ENCODE measurements at regions not wholly inside any gene's neighbourhood (a gene's known extent, or its start where the extent isn't known, plus 50 kb on each side); places are given as distances from the start of the nearest gene placed in this dataset.
"Not testable (repeated sequence)": the region's sequence is repeated elsewhere in the genome, so short reads cannot be mapped to it uniquely, and the experiment has no call there.

DNA sequence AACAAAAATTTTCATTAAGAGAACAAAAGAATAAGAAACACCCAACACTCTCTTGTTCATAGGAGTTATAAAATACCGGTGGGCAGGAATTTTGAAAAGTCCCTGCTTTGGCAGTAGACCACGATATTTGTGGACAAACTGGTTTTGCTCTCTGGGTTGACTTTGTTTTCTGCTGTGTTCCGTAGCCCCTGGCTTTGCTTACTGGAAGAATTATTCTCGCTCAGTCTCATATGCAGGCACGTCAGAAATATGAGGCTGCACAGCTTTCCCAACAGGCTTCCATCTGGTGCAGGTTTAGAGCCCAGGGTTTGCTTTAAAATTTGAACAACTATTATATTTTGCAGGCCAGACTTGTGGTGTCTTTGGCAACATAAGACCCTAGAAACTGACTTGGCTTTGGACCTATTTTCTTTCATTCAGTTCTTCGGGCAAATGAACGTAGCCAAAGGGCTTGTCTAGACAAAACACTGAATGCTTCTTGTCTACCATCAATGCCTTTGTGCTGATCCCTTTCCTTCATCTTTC, 2012.6 kb downstream of the PCDH9 start:
- DNase-seq (ENCODE audit: low read depth): no peak

DNA sequence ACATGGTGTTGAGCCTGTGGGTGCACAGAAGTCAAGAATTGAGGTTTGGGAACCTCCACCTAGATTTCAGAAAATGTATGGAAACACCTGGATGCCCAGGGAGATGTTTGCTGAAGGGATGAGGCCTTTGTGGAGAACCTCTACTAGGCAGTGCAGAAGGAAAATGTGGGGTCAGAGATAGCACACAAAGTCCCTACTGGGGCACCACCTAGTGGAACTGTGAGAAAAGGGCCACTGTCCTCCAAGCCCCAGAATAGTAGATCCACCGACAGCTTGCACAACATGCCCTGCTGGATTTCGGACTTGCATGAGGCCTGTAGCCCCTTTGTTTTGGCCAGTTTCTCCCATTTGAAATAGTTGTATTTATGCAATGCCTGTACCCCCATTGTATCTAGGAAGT, 2027.3 kb downstream of the PCDH9 start:
- not testable (repeated sequence) for DNase-seq (ENCODE audit: low read depth)

DNA sequence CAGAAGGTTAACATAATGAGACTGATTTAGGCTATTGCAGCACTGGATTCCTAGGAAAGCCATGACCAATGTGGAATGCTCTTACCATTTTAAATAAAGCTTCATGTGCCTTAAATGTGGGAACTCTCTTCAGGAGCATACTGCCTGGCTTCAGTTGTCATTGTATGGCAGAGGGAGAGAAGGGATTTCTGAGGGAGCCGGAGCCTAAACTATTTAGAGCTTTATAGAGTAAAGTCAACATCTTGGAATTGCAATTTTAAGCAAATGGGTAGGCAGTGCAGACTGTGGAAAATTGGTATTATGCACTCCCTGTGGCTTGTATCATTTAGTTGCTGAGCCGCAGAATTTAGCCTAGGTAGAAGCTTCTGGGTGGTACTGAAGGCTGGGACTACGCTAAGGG, 2041.4 kb downstream of the PCDH9 start:
- DNase-seq (ENCODE audit: low read depth): no peak

DNA sequence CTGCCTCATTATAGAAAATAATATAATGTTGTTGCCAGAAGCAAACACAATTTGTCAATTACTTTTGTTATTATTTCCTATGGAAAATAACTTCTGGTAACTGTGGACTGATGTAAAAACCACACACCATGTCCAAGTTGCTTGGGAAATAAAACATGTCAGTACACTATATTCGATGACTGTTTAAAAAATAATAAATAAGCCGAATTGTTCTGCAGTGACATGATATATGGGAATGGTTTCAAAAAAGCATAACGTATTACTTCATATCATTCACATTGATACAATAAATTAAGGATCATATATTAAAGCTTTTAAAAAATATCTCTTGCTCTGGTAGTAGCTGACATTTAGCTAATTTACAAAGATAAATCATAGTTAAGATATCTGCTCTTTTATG, 2062.1 kb downstream of the PCDH9 start:
- DNase-seq (ENCODE audit: low read depth): no peak

DNA sequence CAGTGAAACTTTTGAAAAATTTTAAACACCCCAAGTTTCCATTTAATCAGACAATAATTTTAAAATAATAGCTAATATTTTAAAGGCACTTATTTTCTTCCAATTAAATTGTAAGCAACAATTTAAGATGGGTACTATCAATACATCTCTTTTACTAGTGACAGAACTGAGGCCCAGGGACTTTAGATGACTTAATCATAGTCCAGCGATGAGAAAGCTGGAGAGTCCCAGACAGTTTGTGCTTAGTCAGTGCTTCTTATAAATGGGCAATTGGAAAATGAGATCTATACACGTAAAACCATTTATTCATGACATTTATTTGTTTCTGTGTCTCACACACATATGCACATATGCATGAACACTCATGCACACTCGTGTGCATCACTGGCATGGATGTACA, 2063.5 kb downstream of the PCDH9 start:
- DNase-seq (ENCODE audit: low read depth): no peak

DNA sequence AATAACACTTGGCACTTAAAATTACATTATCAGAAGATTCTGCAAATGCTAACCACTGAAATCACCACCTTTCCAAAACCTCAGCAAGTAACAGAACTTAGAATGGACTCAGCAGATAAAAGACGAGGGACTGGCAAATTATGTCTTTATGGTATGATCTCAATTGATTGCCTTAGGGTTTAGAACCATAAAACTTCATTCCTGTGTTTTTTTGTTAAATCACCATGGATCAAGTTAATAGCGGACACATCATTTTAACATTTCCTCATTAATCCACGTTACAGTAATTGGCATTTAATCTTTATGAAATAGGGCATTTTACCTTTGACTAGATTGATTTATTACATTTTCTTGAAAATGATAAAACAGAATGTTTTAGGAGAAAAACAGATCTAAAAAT, 2070.3 kb downstream of the PCDH9 start:
- DNase-seq (ENCODE audit: low read depth): no peak

DNA sequence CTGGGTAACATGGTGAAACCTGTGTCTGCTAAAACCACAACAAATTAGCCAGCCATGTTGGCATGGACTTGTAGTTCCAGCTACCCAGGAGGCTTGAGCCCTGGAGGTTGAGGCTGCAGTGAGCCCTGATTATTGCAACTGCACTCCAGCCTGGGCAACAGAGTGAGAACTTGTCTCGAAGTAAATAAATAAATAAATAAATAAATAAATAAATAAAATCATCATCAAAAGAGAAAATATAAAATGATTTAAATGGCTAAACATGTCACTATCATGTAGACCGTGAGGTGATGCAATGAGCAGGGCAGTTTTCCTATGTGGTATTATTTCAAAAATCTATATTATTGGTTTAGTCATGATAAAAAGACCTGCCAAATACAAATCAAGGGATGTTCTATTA, 2074.3 kb downstream of the PCDH9 start:
- DNase-seq (ENCODE audit: low read depth): no peak

DNA sequence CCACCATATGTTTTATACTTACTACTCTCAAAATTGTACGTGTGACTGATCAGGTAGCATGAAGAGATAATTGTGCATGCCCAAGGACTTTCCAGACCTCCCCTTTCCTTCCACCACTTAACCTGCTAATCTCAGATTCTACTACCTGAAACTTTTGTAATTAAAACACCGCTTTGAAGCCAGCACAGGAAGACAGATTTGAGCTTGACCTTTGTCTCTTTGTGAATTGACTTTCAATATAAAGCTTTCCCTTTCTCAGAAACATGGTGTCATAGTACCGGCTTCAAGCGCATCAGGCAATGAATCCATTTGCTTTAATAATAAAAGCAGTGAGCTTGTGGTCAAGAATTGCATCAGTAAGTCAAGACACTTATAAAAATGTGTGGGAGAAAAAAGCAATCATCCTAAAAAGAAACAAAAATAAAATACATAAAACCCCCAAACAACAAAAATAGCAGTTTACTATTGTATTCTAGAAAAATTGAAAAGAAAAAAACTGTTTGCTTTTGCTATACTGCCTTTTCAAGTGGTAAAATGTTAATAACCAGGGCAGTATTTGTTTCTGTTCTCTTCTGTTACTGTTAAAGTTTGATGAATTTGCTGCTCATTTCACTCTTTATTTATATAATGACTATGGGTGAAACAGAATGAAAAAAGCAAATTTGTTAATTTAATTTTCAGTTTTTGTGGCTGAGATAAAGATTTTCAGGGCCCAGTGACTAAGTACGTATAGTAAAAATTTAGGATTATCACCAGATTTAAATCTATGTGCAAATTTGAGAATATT, 2075.3 kb downstream of the PCDH9 start:
- no peak for DNase-seq (ENCODE audit: low read depth)

DNA sequence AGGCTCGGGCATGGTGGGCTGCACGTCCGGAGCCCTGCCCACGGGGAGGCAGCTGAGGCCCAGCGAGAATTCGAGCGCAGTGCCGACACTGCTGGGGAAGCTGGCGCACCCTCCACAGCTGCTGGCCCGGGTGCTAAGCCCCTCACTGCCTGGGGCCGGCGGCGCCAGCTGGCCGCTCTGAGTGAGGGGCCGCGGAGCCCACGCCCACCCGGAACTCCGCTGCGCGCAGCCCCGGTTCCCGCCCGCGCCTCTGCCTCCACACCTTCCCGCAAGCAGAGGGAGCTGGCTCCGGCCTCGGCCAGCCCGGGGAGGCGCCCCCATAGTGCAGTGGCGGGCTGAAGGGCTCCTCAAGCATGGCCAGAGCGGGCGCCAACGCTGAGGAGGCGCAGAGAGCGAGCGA, 2080.4 kb downstream of the PCDH9 start:
- no peak for DNase-seq (ENCODE audit: low read depth)

DNA sequence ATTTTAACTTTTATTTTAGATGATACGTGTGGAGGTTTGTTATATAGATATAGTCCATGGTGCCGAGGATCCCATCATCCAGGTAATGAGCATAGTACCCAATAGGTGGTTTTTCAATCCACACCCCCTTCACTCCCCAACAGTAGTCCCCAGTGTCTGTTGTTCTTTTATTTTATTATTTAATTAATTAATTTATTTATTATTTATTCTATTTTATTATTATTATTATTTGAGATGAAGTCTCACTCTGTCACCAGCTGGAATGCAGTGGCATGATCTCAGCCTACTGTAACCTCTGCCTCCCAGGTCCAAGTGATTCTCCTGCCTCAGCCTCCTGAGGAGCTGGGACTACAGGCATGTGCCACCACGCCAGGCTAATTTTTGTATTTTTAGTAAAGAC, 2086.2 kb downstream of the PCDH9 start:
- no peak for DNase-seq (ENCODE audit: low read depth)

DNA sequence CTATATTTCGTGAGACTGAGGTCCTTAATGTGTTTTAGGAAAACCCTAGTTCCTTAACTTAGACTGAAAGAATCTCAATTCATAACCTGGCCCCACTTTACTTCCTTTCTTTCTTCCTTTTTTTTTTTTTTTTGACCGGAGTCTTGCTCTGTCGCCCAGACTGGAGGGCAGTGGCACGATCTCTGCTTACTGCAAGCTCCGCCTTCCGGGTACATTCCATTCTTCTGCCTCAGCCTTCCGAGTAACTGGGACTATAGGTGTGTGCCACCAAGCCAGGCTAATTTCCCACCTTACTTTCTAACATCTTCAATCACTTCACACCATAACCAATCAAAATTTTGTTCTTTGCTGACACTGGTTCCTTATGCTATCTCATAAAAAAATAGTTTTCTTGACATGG, 2097.0 kb downstream of the PCDH9 start:
- no peak for DNase-seq (ENCODE audit: low read depth)

DNA sequence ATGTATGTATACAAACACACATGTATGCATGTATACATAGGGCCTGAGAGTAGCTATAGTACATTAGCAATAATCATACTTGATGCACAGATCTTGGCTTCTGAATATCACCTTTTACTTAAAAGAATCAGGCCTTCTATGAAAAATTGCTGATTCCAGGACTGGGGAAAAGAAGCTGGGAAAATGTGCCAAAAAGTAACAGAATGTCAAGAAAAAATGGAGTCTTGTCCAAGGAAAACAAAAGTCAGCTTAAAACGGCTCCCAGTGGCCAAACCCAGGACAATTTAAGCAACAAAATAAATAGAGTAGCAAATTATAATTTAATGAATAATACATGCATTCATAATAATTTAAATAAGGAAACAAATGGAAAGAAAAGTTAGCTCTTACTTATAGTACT, 2104.9 kb downstream of the PCDH9 start:
- DNase-seq (ENCODE audit: low read depth): no peak

DNA sequence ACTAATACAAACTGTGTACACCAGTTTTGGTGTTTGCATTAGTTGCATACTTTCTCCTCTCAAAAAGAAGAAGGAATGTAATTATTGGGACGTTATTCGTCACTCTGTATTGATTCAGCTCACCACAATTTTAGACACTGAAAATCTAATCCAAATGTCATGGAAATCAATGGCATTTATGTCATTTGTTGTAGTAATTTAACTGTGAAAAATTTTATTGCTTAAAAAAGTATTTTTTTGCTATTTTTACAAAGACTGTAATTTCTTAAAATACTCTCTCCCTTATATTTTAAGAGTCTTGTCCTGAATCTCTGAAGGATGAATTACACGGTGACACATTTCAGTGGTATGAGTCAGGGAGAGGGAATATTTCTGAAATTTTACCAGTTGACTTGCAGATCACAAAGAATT, 2117.6 kb downstream of the PCDH9 start:
- no peak for DNase-seq (ENCODE audit: low read depth)

DNA sequence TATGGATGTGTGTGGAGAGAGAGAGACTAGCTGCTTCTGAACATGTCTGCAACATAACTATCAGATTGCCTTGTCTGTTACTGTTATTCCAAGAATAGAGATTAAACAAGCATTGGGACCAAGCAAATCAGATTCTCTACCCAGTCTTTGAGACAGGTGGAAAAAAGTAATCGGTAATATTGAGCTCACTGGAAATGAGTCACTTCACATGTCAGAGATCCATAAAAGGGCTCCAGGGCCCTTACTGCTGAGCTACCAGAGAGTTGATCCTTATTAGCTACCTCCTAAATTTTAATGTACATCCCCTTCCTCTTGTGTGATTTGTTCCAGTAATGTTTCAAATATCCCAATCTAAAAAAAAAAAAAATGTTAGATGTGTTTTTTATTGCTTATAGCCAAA, 2118.0 kb downstream of the PCDH9 start:
- no peak for DNase-seq (ENCODE audit: low read depth)

DNA sequence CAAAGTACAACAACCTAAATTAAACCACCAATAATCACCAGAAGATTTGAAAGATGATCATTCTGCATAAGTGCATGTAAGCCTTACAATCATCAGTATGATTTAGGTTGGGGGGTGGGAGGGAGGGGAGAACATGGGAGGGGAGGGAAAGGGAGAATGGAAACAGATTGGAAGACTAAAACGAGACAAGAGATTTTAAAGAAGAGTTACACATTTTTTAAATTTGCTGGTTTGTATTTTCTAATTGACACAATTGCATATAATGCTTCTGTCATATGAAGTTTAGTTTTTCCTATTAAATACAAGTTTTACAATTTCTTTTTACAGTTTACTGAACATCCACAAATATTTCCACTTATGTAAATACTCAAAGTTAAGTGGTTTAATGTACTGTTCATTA, 2118.9 kb downstream of the PCDH9 start:
- no peak for DNase-seq (ENCODE audit: low read depth)

DNA sequence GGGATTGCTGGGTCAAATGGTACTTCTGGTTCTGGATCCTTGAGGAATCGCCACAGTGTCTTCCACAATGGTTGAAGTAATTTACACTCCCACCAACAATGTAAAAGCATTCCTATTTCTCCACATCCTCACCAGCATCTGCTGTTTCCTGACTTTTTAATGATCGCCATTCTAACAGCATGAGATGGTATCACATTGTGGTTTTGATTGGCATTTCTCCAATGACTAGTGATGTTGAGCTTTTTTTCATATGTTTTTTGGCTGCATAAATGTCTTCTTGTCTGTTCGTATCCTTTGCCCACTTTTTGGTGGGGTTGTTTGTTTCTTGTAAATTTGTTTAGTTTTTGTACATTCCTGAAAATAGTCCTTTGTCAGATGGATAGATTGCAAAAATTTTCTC, 2125.7 kb downstream of the PCDH9 start:
- DNase-seq (ENCODE audit: low read depth): not testable (repeated sequence)

DNA sequence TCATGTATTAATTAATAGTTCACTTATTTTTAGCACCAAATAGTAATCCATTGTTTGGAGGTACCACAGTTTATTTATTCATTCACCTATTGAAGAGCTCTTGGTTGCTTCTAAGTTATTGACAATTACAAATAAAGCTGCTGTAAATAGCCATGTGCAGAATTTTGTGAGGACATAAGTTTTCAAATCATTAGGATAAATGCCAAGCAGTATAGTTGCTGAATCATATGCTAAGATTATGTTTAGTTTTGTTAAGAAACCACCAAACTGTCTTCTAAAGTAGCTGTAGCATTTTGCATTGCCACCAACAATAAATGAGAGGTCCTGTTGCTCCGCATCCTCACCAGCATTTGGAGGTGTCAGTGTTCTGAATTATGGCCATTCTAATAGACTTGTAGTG, 2126.8 kb downstream of the PCDH9 start:
- DNase-seq (ENCODE audit: low read depth): no peak

DNA sequence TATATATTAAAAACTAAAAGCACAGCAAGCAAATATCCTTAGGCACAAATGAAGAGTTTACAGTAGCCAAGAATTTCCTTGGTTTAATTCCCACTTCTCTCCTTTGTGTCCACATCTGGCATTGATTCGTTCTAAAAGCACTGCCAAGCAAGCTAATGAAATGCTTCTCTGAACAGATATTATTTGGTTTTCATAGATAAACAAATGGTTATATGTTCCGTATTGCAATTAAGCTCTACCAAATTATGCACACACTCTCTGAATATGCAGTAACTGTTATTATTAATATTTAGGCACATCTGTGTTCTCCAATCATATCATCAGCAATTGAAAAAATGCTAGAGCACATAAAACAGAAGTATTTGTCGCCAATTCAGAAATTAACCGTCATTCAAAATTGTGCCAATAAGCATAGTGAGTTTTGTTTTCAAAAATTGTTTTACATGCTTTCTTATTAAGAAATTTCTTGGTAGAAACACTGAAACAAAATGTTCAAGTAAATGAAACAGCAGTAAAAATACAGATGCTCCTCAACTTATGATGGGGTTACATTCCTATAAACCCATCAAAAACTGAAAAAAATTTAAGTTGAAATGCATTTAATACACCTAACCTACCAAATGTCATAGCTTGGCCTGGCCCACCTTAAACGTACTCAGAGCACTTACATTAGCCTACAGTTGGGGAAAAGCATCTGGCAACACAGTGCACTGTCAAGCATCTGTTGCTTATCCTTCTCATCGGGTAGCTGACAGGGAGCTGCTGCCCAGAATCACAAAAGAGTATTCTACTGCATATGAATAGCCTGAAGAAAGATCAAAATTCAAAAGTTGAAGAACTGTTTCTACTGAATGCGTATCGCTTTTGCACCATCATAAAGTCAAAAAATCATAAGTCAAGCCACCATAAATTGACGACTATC, 2134.7 kb downstream of the PCDH9 start:
- no peak for DNase-seq (ENCODE audit: low read depth)

DNA sequence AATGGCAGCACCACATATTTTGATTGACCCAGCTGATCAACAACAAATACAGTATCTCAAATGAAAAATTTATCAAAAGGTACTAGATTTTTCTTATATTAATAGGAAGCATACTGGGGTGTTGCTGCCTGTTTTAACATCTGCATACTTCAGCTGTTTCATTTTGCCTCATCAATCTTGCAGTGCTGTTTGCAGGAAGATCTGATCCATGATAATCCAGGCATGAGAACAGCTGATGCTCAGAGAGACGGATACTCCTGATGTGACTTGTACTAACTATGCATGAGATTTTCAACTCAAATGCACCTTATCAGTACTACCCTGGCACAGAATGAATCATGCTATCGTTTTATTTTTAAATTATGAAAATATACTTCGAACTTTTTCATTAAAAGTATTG, 2136.8 kb downstream of the PCDH9 start:
- no peak for DNase-seq (ENCODE audit: low read depth)

DNA sequence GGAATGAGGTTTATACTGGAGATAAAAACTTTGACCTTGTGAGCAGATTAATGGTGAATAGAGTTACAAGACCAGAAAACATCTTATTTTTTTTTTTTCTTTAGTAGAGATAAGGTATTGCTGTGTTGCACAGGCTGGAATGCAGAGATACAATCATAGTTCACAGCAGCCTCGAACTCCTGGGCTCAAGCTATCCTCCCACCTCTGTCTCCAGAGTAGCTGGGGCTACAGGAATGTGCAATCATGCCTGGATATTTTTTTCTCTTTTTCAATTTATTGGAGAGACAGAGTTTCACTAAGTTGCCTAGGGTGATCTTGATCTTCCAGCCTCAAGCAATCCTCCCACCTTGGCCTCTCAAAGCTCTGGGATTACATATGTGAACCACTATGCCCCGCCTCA, 2139.1 kb downstream of the PCDH9 start:
- no peak for DNase-seq (ENCODE audit: low read depth)

DNA sequence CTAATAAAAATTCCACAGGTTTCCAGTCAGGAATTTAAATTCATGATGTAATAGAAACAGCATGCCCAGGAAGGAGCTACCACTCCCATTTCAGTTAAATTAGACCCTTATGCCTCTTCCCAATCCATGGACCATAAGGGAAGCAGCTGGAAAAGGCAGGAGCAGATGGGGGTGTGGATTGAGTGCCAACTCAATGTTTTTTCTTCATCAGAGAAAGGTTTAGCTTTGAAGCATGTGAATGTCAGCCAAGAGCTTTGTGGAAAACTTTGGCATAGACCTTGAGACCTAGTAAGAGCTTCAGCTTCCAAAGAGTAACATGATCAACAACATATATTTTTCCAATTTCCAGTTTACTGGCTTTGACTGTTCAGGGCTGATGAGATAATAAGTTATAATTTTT, 2139.9 kb downstream of the PCDH9 start:
- DNase-seq (ENCODE audit: low read depth): no peak

DNA sequence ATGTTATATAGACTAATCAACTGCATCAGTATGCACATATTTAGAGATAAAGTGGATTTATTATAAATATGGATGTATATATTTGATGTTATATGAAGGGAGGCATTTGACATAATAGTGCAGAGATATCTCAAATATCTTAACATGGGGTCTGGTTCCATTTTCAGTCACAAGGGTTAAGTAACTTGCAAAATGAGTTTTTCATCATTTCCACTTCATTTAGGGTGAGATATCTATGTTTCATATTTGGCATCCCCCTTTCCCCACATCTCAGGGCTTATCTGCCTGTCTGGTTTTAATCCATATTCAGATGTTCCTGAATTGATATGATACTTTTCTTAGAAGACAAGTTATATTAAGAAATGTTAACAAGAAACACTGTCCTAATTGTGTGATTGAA, 2141.2 kb downstream of the PCDH9 start:
- DNase-seq (ENCODE audit: low read depth): no peak
